A549 (cell line): ENCODE measurements at regions not wholly inside any gene's neighbourhood (a gene's known extent, or its start where the extent isn't known, plus 50 kb on each side); places are given as distances from the start of the nearest gene placed in this dataset.
"Not testable (repeated sequence)": the region's sequence is repeated elsewhere in the genome, so short reads cannot be mapped to it uniquely, and the experiment has no call there.

Experiments
- ATAC-seq, 2 experiments: fragments of 200-7000 bp in 1 of 2; fragments of >200 bp in 1 of 2; cut with Nextera tagmentation in 1 of 2; cut with Tn5 transposase in 1 of 2; 3 replicates each; pipeline versions ENCODE4 v1.8.0 to v1.9.1; 2018 to 2020; ENCODE audit warnings: mild to moderate bottlenecking in 1 of 2, moderate library complexity in 1 of 2
- CTCF ChIA-PET: fragments of 300-600 bp; sonication (Branson Sonifier 250); formaldehyde crosslinking; extraction: SDS; loops from one replicate; lab custom pipeline; 2021; ENCODE audit warnings: antibody characterized with exemption, inconsistent platforms; lab: Yijun Ruan, JAX
- POLR2A ChIA-PET: fragments of 350-600 bp; formaldehyde crosslinking; extraction: SDS; loops from one replicate; lab custom pipeline; 2021; ENCODE audit warnings: antibody characterized with exemption, inconsistent platforms; lab: Yijun Ruan, JAX
- DNase-seq, 2 experiments: peaks; one replicate each; pipeline versions ENCODE4 v3.0.0 to v3.0.0-alpha.2; 2011 to 2016; ENCODE audit warnings: low read depth in 1 of 2, low spot score in 1 of 2
- FAIRE-seq: peaks from 2 replicates; lab custom pipeline; 2011; peaks lifted over from hg19 to GRCh38; lab: Jason Lieb, UNC
- H3K27ac ChIP-seq, 2 experiments: fragments of >200 bp; sonication (Bioruptor Twin); formaldehyde crosslinking; 3 replicates each; pipeline ENCODE4 v1.5.1; 2016 to 2017
- H3K4me1 ChIP-seq: fragments of >200 bp; sonication (Bioruptor Twin); formaldehyde crosslinking; 3 replicates; pipeline ENCODE4 v1.6.1; 2016
- H3K4me2 ChIP-seq: fragments of >200 bp; sonication (Bioruptor Twin); formaldehyde crosslinking; 3 replicates; pipeline ENCODE4 v1.6.1; 2016
- H3K4me3 ChIP-seq: fragments of >200 bp; sonication (Bioruptor Twin); formaldehyde crosslinking; 3 replicates; pipeline ENCODE4 v1.5.1; 2016
- H3K9me3 ChIP-seq: fragments of >200 bp; sonication (Bioruptor Twin); formaldehyde crosslinking; 3 replicates; pipeline ENCODE4 v1.6.1; 2016
- WGBS: methylation state at CpG from one replicate; pipeline ENCODE4 v1.1.6; 2017; ENCODE audit errors: missing lambda C conversion rate; 5-methylcytosine and 5-hydroxymethylcytosine counted together

GRCh38 chr9:62526306-62526705 lies 1336.5 kb downstream of the SPATA31A7 start:
- H3K4me2 ChIP-seq, H3K27ac ChIP-seq, H3K9me3 ChIP-seq, H3K4me3 ChIP-seq, DNase-seq, ATAC-seq, H3K4me1 ChIP-seq, FAIRE-seq, CTCF ChIA-PET, POLR2A ChIA-PET: not testable (repeated sequence)
- 35% methylated on average over 4 of the region's 5 CpGs for WGBS

- DNase-seq, POLR2A ChIA-PET, CTCF ChIA-PET, H3K4me2 ChIP-seq, H3K4me3 ChIP-seq, H3K9me3 ChIP-seq, H3K4me1 ChIP-seq, FAIRE-seq, H3K27ac ChIP-seq: not testable (repeated sequence)
- peak in 1 of 2 experiments; percentile 93; a peak in 3 of 6 replicates for ATAC-seq
- 14% methylated on average over 2 of the region's 34 CpGs for WGBS
Measured at GRCh38 chr9:62532162-62532776, 1342.4 kb downstream of the SPATA31A7 start.

- FAIRE-seq = not testable (repeated sequence)
Measured at GRCh38 chr9:62532777-62533173, 1342.9 kb downstream of the SPATA31A7 start.

GRCh38 chr9:62550539-62550938 lies 1360.7 kb downstream of the SPATA31A7 start:
- H3K9me3 ChIP-seq, POLR2A ChIA-PET, DNase-seq, CTCF ChIA-PET, FAIRE-seq, H3K4me3 ChIP-seq, H3K4me2 ChIP-seq, H3K4me1 ChIP-seq, H3K27ac ChIP-seq: not testable (repeated sequence)
- ATAC-seq = peak; percentile 93 to 100
- WGBS = no CpG with 5 or more reads among the region's 26 CpGs

More at GRCh38 chr9:62532777-62533173, 1342.9 kb downstream of the SPATA31A7 start:
- H3K4me1 ChIP-seq, ATAC-seq, CTCF ChIA-PET, H3K9me3 ChIP-seq, H3K4me2 ChIP-seq, POLR2A ChIA-PET, H3K4me3 ChIP-seq, DNase-seq, H3K27ac ChIP-seq: not testable (repeated sequence)
- no CpG with 5 or more reads among the region's 16 CpGs for WGBS

GRCh38 chr9:62560603-62561002 lies 1370.8 kb downstream of the SPATA31A7 start:
- WGBS = 59% methylated on average over 3 of the region's 8 CpGs
- H3K4me3 ChIP-seq, H3K9me3 ChIP-seq, DNase-seq, H3K4me2 ChIP-seq, CTCF ChIA-PET, ATAC-seq, FAIRE-seq, H3K27ac ChIP-seq, POLR2A ChIA-PET, H3K4me1 ChIP-seq: not testable (repeated sequence)

- H3K4me2 ChIP-seq, CTCF ChIA-PET, H3K4me1 ChIP-seq, H3K27ac ChIP-seq, FAIRE-seq, H3K4me3 ChIP-seq, DNase-seq, ATAC-seq, H3K9me3 ChIP-seq, POLR2A ChIA-PET: not testable (repeated sequence)
- WGBS = 25% methylated on average over 2 of the region's 3 CpGs
Measured at GRCh38 chr9:62565132-62565531, 1375.3 kb downstream of the SPATA31A7 start.

GRCh38 chr9:62566430-62566829 lies 1376.6 kb downstream of the SPATA31A7 start:
- ATAC-seq, H3K4me2 ChIP-seq, H3K4me3 ChIP-seq, H3K27ac ChIP-seq, POLR2A ChIA-PET, CTCF ChIA-PET, DNase-seq, H3K9me3 ChIP-seq, H3K4me1 ChIP-seq, FAIRE-seq: not testable (repeated sequence)
- no CpG with 5 or more reads among the region's 4 CpGs for WGBS

GRCh38 chr9:62597128-62597527 lies 1407.3 kb downstream of the SPATA31A7 start:
- H3K27ac ChIP-seq, POLR2A ChIA-PET, DNase-seq, CTCF ChIA-PET, H3K4me1 ChIP-seq, ATAC-seq, H3K4me3 ChIP-seq, H3K4me2 ChIP-seq, FAIRE-seq, H3K9me3 ChIP-seq: not testable (repeated sequence)
- WGBS = 39% methylated on average over 4 of the region's 16 CpGs
